ENCODE measurements at regions not wholly inside any gene's neighbourhood (a gene's known extent, or its start where the extent isn't known, plus 50 kb on each side); places are given as distances from the start of the nearest gene placed in this dataset.
"Not testable (repeated sequence)": the region's sequence is repeated elsewhere in the genome, so short reads cannot be mapped to it uniquely, and the experiment has no call there.

DNA sequence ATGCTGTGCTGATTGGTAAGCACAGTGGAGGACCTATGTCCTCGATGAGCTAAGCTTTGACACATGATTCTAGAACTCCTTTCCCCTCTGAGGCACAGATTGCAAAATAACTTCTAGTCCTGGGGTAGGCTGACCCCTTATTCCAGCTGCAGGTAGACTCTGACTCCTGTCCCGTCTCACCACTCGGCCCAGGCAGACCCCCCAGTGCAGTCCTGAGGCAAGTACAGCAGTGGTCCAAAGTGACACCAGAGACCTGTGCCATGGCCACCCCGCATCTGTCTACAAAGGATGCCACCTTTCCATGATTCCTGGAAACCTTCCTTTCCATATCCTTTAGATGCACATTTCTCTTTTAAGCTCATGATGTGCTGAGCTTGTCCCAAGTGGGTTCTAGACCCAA, 482.5 kb downstream of the ZNF536 start:
- Mint-ChIP-seq H3K36me3 (ENCODE audit: low read depth) (no peaks in the 10 kb centered on the region), H3K27ac (no peak overlapping the region), H3K27me3 (peaks cover 1% of the 10 kb centered on the region), H3K4me1 (no peaks in the 10 kb centered on the region), H3K9me3 (no peaks in the 10 kb centered on the region), H3K4me3 (no peak overlapping the region)
- no peak for ATAC-seq
- DNase-seq = no peak

DNA sequence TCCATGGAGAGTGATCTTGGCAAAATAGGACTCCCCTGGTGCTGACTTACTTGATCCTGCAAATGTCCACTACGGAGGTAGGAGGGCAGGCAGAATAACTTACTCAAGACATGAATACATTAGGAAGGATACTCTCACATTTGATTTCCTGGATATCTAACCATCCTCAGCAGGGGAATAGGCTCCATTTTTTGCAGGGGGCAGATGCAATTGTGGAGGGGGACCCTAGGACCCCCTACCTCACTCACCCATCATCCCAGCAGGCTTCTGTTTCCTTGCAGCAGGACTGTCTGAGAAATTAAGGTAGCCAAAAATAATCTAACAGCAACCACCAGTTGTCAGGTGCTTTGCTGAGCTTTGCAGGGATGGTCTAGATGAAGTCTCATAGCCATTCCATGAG, 482.0 kb downstream of the ZNF536 start:
- no peaks in the 10 kb centered on the region for H3K4me1 Mint-ChIP-seq
- ATAC-seq (no peak), DNase-seq (no peak)
- H3K27me3 Mint-ChIP-seq = peaks cover 1% of the 10 kb centered on the region
- no peaks in the 10 kb centered on the region for H3K36me3 Mint-ChIP-seq (ENCODE audit: low read depth)
- no peak overlapping the region for H3K4me3 Mint-ChIP-seq
- H3K9me3 Mint-ChIP-seq = no peaks in the 10 kb centered on the region
- H3K27ac Mint-ChIP-seq = no peak overlapping the region

- Mint-ChIP-seq H3K9me3 (no peaks in the 10 kb centered on the region), H3K27ac (no peak overlapping the region), H3K27me3 (peaks cover 1% of the 10 kb centered on the region)
These were observed 480.9 kb downstream of the ZNF536 start for GRCh38 chr19:30853036-30853435.

DNA sequence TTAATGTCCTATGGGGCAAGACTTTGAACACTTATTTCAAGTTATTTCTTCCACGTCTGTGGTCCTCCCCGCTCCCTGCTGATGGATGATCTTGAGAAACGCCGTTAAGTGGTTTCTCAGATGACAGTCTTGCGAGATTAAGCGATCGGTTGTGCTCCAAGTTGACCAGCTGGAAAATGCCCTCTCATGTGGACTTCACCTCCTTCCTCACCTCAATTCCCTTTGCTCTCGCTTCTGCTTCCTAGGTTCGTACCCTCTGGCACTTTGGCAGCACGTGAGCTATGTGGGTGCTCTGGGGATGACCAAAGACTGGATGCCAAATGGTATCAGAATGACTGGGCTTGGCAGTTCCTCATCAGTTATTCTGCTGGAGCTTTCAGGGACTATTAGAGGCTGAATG, 480.0 kb downstream of the ZNF536 start:
- Mint-ChIP-seq H3K9me3 (no peaks in the 10 kb centered on the region), H3K27ac (no peak overlapping the region), H3K36me3 (ENCODE audit: low read depth) (no peaks in the 10 kb centered on the region), H3K27me3 (peaks cover 1% of the 10 kb centered on the region), H3K4me3 (no peak overlapping the region), H3K4me1 (no peaks in the 10 kb centered on the region)
- no peak for ATAC-seq
- no peak for DNase-seq

More at GRCh38 chr19:30853036-30853435, 480.9 kb downstream of the ZNF536 start:
- H3K4me1 Mint-ChIP-seq = no peaks in the 10 kb centered on the region
- DNase-seq (no peak), ATAC-seq (no peak)
- H3K4me3 Mint-ChIP-seq = no peak overlapping the region
- H3K36me3 Mint-ChIP-seq (ENCODE audit: low read depth) = no peaks in the 10 kb centered on the region

- ATAC-seq (no peak), DNase-seq (no peak)
- Mint-ChIP-seq H3K4me3 (no peak overlapping the region), H3K27me3 (peaks cover 1% of the 10 kb centered on the region), H3K4me1 (no peaks in the 10 kb centered on the region), H3K36me3 (ENCODE audit: low read depth) (no peaks in the 10 kb centered on the region), H3K27ac (no peak overlapping the region), H3K9me3 (no peaks in the 10 kb centered on the region)
These were observed 479.5 kb downstream of the ZNF536 start for GRCh38 chr19:30851646-30852045.

GRCh38 chr19:30848636-30849425, 476.6 kb downstream of the ZNF536 start:
- Mint-ChIP-seq H3K27ac (no peak overlapping the region), H3K36me3 (ENCODE audit: low read depth) (no peaks in the 10 kb centered on the region), H3K27me3 (peaks cover 1% of the 10 kb centered on the region), H3K4me3 (no peak overlapping the region), H3K4me1 (no peaks in the 10 kb centered on the region), H3K9me3 (no peaks in the 10 kb centered on the region)
- DNase-seq (no peak), ATAC-seq (no peak)

DNA sequence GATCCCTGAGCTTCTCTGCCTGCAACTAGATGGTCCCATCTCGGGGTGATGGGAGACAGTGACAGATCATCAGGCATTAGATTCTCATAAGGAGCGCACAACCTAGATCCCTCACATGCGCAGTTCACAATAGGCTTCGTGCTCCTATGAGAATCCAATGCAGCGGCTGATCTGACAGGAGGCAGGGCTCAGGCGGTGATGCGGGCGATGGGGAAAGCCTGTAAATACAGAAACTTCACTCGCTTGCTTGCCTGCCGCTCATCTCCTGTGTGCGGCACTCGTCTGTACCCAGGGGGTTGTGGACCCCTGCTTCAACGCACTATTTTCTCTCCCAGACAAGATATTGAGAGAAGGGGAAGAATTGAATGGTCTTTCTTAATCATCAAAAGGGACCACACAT, 473.9 kb downstream of the ZNF536 start:
- Mint-ChIP-seq H3K4me3 (no peak overlapping the region), H3K4me1 (no peaks in the 10 kb centered on the region), H3K36me3 (ENCODE audit: low read depth) (no peaks in the 10 kb centered on the region), H3K27me3 (no peaks in the 10 kb centered on the region), H3K27ac (no peak overlapping the region), H3K9me3 (no peaks in the 10 kb centered on the region)
- no peak for DNase-seq
- ATAC-seq = no peak

DNA sequence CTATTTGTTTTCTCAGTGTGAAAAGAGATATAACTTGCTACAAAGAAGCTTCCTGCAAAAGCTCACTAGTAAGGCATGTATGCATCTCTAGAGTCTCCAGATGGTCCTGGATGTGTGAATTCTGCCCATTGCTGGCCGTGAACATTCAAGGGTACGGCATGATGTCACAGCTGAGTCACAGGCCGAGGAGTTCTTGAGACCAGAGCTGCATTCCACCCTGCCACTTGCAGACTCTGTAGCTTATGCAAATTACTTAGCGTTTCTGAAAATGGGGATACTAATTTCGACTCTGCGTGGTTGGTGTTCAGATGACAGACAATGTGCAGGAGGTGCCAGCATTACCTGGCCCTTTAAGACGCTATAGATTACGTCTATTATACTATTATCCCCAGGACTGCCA, 470.7 kb downstream of the ZNF536 start:
- H3K4me3 Mint-ChIP-seq = no peak overlapping the region
- no peaks in the 10 kb centered on the region for H3K9me3 Mint-ChIP-seq
- no peaks in the 10 kb centered on the region for H3K27me3 Mint-ChIP-seq
- H3K27ac Mint-ChIP-seq = no peak overlapping the region
- no peaks in the 10 kb centered on the region for H3K4me1 Mint-ChIP-seq
- DNase-seq = no peak
- H3K36me3 Mint-ChIP-seq (ENCODE audit: low read depth) = no peaks in the 10 kb centered on the region
- no peak for ATAC-seq

- H3K27me3 Mint-ChIP-seq = peaks cover 3% of the 10 kb centered on the region
- ATAC-seq (no peak), DNase-seq (no peak)
- H3K4me3 Mint-ChIP-seq = no peak overlapping the region
- no peaks in the 10 kb centered on the region for H3K9me3 Mint-ChIP-seq
- H3K27ac Mint-ChIP-seq = no peak overlapping the region
- no peaks in the 10 kb centered on the region for H3K4me1 Mint-ChIP-seq
- no peaks in the 10 kb centered on the region for H3K36me3 Mint-ChIP-seq (ENCODE audit: low read depth)
These were observed 469.8 kb downstream of the ZNF536 start for GRCh38 chr19:30841934-30842333.

- peaks cover 12% of the 10 kb centered on the region for H3K9me3 Mint-ChIP-seq
- ATAC-seq (no peak), DNase-seq (no peak)
- H3K4me1 Mint-ChIP-seq = no peaks in the 10 kb centered on the region
- H3K36me3 Mint-ChIP-seq (ENCODE audit: low read depth) = no peaks in the 10 kb centered on the region
- H3K27me3 Mint-ChIP-seq = no peaks in the 10 kb centered on the region
- H3K4me3 Mint-ChIP-seq = no peak overlapping the region
- no peak overlapping the region for H3K27ac Mint-ChIP-seq
These were observed 458.7 kb downstream of the ZNF536 start for GRCh38 chr19:30830875-30831274.

DNA sequence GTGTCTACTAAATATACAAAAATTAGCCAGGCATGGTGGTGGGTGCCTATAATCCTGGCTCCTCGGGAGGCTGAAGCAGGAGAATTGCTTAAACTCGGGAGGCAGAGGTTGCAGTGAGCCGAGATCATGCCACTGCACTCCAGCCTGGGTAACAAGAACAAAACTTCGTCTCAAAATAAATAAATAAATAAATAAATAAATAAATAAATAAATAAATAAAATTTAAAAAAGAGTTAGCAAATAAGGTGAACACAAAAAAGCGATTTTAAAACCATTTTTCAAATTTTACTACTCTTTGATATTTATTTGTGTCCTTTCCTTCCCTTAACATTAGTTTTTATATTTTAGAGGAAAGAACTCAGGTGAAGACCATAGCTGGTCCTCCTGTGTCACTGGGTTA, 453.3 kb downstream of the ZNF536 start:
- not testable (repeated sequence) for H3K4me1 Mint-ChIP-seq; ATAC-seq; DNase-seq; H3K4me3 Mint-ChIP-seq; H3K27me3 Mint-ChIP-seq; H3K27ac Mint-ChIP-seq; H3K36me3 Mint-ChIP-seq (ENCODE audit: low read depth)
- peaks cover 17% of the 10 kb centered on the region for H3K9me3 Mint-ChIP-seq

- H3K27me3 Mint-ChIP-seq = no peaks in the 10 kb centered on the region
- no peak overlapping the region for H3K4me3 Mint-ChIP-seq
- peaks cover 17% of the 10 kb centered on the region for H3K9me3 Mint-ChIP-seq
- no peak for ATAC-seq
- no peaks in the 10 kb centered on the region for H3K36me3 Mint-ChIP-seq (ENCODE audit: low read depth)
- H3K4me1 Mint-ChIP-seq = no peaks in the 10 kb centered on the region
- DNase-seq = no peak
- H3K27ac Mint-ChIP-seq = no peak overlapping the region
These were observed 452.6 kb downstream of the ZNF536 start for GRCh38 chr19:30824809-30825208.

- ATAC-seq = no peak
- H3K27me3 Mint-ChIP-seq = peaks cover 8% of the 10 kb centered on the region
These were observed 445.9 kb downstream of the ZNF536 start for GRCh38 chr19:30817965-30818567.

GRCh38 chr19:30817197-30817596, 445.0 kb downstream of the ZNF536 start:
- H3K36me3 Mint-ChIP-seq (ENCODE audit: low read depth) = no peaks in the 10 kb centered on the region
- H3K27ac Mint-ChIP-seq = no peak overlapping the region
- H3K27me3 Mint-ChIP-seq = peaks cover 8% of the 10 kb centered on the region
- DNase-seq = no peak
- no peaks in the 10 kb centered on the region for H3K4me1 Mint-ChIP-seq
- peaks cover 5% of the 10 kb centered on the region for H3K9me3 Mint-ChIP-seq
- ATAC-seq = no peak
- no peak overlapping the region for H3K4me3 Mint-ChIP-seq

More at GRCh38 chr19:30817965-30818567, 445.9 kb downstream of the ZNF536 start:
- Mint-ChIP-seq H3K36me3 (ENCODE audit: low read depth) (no peaks in the 10 kb centered on the region), H3K27ac (no peak overlapping the region), H3K9me3 (peaks cover 5% of the 10 kb centered on the region), H3K4me3 (no peak overlapping the region), H3K4me1 (no peaks in the 10 kb centered on the region)
- no peak for DNase-seq

GRCh38 chr19:30815889-30816580, 443.9 kb downstream of the ZNF536 start:
- Mint-ChIP-seq H3K4me1 (no peaks in the 10 kb centered on the region), H3K27me3 (peaks cover 8% of the 10 kb centered on the region), H3K9me3 (peaks cover 5% of the 10 kb centered on the region), H3K4me3 (no peak overlapping the region), H3K27ac (no peak overlapping the region), H3K36me3 (ENCODE audit: low read depth) (no peaks in the 10 kb centered on the region)
- ATAC-seq = no peak
- DNase-seq = no peak
